Vagina (tissue), 2 donors: ENCODE measurements at regions not wholly inside any gene's neighbourhood (a gene's known extent, or its start where the extent isn't known, plus 50 kb on each side); places are given as distances from the start of the nearest gene placed in this dataset.

Experiments
- POLR2A ChIP-seq, 2 donors: fragments of 450-650 bp; IDR thresholded peaks; one replicate each; pipeline ENCODE4 v1.6.1; 2017; ENCODE audit warnings: antibody characterized with exemption in 2 of 2, mild to moderate bottlenecking in 2 of 2, moderate library complexity in 2 of 2
- TF ChIP-seq, protein P1 (sequence below), 3 experiments: fragments of 450-650 bp in 2 of 3; fragments of 200-600 bp in 1 of 3; sonication (generic) in 1 of 3; IDR thresholded peaks; one replicate each; pipeline ENCODE4 v1.5.1; 2017 to 2019; ENCODE audit warnings: antibody characterized with exemption in 3 of 3, mild to moderate bottlenecking in 2 of 3, moderate library complexity in 2 of 3

DNA sequence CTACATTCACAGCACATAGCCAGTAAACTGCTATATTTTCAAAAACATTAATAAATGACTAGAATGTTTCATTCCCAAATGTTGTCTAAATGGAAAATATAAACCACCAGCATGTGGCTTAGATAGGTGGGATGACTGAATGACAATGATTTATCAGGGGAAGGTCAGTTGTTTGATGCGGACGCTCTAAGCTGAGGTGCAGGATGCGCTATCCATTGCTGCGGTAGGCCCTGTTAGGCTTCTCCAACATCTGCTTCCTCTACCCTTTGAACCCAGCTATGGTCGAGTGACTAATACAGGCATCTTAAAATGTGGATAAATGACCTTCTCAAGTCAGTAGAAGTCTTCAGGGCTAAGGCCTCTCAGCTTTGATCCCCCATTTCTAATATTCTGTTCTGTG, 584.2 kb downstream of the CMPK2 start:
- TF ChIP-seq POLR2A (IDR thresholded peaks at IDR 0.05): no peak
- TF ChIP-seq, protein P1, sequence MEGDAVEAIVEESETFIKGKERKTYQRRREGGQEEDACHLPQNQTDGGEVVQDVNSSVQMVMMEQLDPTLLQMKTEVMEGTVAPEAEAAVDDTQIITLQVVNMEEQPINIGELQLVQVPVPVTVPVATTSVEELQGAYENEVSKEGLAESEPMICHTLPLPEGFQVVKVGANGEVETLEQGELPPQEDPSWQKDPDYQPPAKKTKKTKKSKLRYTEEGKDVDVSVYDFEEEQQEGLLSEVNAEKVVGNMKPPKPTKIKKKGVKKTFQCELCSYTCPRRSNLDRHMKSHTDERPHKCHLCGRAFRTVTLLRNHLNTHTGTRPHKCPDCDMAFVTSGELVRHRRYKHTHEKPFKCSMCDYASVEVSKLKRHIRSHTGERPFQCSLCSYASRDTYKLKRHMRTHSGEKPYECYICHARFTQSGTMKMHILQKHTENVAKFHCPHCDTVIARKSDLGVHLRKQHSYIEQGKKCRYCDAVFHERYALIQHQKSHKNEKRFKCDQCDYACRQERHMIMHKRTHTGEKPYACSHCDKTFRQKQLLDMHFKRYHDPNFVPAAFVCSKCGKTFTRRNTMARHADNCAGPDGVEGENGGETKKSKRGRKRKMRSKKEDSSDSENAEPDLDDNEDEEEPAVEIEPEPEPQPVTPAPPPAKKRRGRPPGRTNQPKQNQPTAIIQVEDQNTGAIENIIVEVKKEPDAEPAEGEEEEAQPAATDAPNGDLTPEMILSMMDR (IDR thresholded peaks at IDR 0.05): no peak
